Endothelial cell of umbilical vein (primary cell): ENCODE measurements at regions not wholly inside any gene's neighbourhood (a gene's known extent, or its start where the extent isn't known, plus 50 kb on each side); places are given as distances from the start of the nearest gene placed in this dataset.

ENCODE experiments used
- BruUV-seq: library from RNA; stranded (reverse); fragments of 400-500 nt; replicated peaks from 2 replicates; lab custom pipeline; 2021; lab: Mats Ljungman, UMichigan
- CTCF ChIA-PET: fragments of 300-600, 350-600 bp; sonication (Branson Sonifier 250); formaldehyde crosslinking; loops from one replicate; lab custom pipeline; 2021; ENCODE audit warnings: antibody characterized with exemption, inconsistent platforms; lab: Charles Lee
- POLR2A ChIA-PET: fragments of 300-600, 350-600 bp; sonication (Branson Sonifier 250); formaldehyde crosslinking; loops from one replicate; lab custom pipeline; 2021; ENCODE audit warnings: antibody characterized with exemption, inconsistent platforms; lab: Charles Lee
- DNase-seq: peaks from one replicate; pipeline ENCODE4 v3.0.0-alpha.2; 2011; ENCODE audit warnings: low read depth, low spot score
- FAIRE-seq: peaks from 2 replicates; lab custom pipeline; 2011; peaks lifted over from hg19 to GRCh38; lab: Jason Lieb, UNC
- H2AFZ ChIP-seq: 2 replicates; pipeline ENCODE4 v1.6.0; 2012; ENCODE audit warnings: low read depth, low read length, control low read depth, inconsistent platforms
- H3K27ac ChIP-seq: 2 replicates; pipeline ENCODE4 v1.5.1; 2011; ENCODE audit warnings: low read depth, mild to moderate bottlenecking, control low read depth, low read length, moderate library complexity; ENCODE audit not compliant: insufficient read depth
- H3K27me3 ChIP-seq, 2 experiments: 2 replicates each; pipeline versions ENCODE4 v1.6.0 to v1.6.1; 2011; ENCODE audit warnings: low read length in 2 of 2, mixed read lengths in 1 of 2; ENCODE audit not compliant: control insufficient read depth in 2 of 2, insufficient read depth in 2 of 2
- H3K36me3 ChIP-seq, 2 experiments: 2 replicates in 1 of 2; 3 replicates in 1 of 2; pipeline ENCODE4 v1.5.1; 2011; ENCODE audit warnings: low read length in 2 of 2, mild to moderate bottlenecking in 1 of 2, moderate library complexity in 1 of 2; ENCODE audit not compliant: control insufficient read depth in 2 of 2, insufficient read depth in 2 of 2; ENCODE audit errors: extremely low read depth in 1 of 2
- H3K4me1 ChIP-seq: 3 replicates; pipeline ENCODE4 v1.5.1; 2011; ENCODE audit warnings: mild to moderate bottlenecking, low read length; ENCODE audit not compliant: control insufficient read depth, insufficient read depth; ENCODE audit errors: extremely low read depth
- H3K4me2 ChIP-seq: 2 replicates; pipeline ENCODE4 v1.6.1; 2011; ENCODE audit warnings: low read length, control low read depth, mixed read lengths; ENCODE audit not compliant: insufficient read depth
- H3K4me3 ChIP-seq, 3 experiments: fragments of 200-600 bp in 1 of 3; sonication (generic), shearing (Covaris generic) in 1 of 3; replicated peaks in 1 of 3; 2 replicates each; pipeline ENCODE4 v1.5.1; 2011 to 2016; ENCODE audit warnings: control low read depth in 3 of 3, low read length in 3 of 3, mild to moderate bottlenecking in 2 of 3, inconsistent platforms in 1 of 3, low read depth in 1 of 3, moderate library complexity in 1 of 3; ENCODE audit not compliant: insufficient read depth in 1 of 3
- H3K79me2 ChIP-seq: 2 replicates; pipeline ENCODE4 v1.6.0; 2012; ENCODE audit warnings: low read length, inconsistent platforms; ENCODE audit not compliant: control insufficient read depth, insufficient read depth
- H3K9ac ChIP-seq: replicated peaks from 2 replicates; pipeline ENCODE3; 2011; ENCODE audit warnings: low read length, control low read depth; ENCODE audit not compliant: insufficient read depth; ENCODE audit errors: extremely low read depth
- H3K9me1 ChIP-seq: replicated peaks from 3 replicates; pipeline ENCODE4 v1.6.0; 2011; ENCODE audit warnings: mild to moderate bottlenecking, low read length; ENCODE audit not compliant: control insufficient read depth, insufficient read depth; ENCODE audit errors: extremely low read depth
- H3K9me3 ChIP-seq: replicated peaks from 2 replicates; pipeline ENCODE4 v1.5.1; 2012; ENCODE audit warnings: low read length, inconsistent platforms; ENCODE audit not compliant: control insufficient read depth, insufficient read depth
- H4K20me1 ChIP-seq: replicated peaks from 2 replicates; pipeline ENCODE3; 2011; ENCODE audit warnings: mild to moderate bottlenecking, low read length; ENCODE audit not compliant: control insufficient read depth, insufficient read depth; ENCODE audit errors: extremely low read depth
- EZH2 ChIP-seq: IDR thresholded peaks from 2 replicates; pipeline ENCODE4 v1.6.1; 2012; ENCODE audit warnings: borderline replicate concordance, low read depth, mild to moderate bottlenecking, moderate library complexity, low read length, inconsistent platforms; ENCODE audit not compliant: severe bottlenecking
- FOS ChIP-seq: IDR thresholded peaks from 2 replicates; pipeline ENCODE4 v1.6.1; 2011; ENCODE audit warnings: mild to moderate bottlenecking, low read length, moderate library complexity, borderline replicate concordance; ENCODE audit not compliant: insufficient read depth
- JUN ChIP-seq: IDR thresholded peaks from 2 replicates; pipeline ENCODE4 v1.6.1; 2011; ENCODE audit warnings: borderline replicate concordance, low read depth; ENCODE audit not compliant: insufficient read length, insufficient read depth
- MAX ChIP-seq: IDR thresholded peaks from 2 replicates; pipeline ENCODE4 v1.6.1; 2011; ENCODE audit not compliant: insufficient read depth, insufficient read length
- MYC ChIP-seq: IDR thresholded peaks from one replicate; pipeline ENCODE4 v1.6.1; 2011; ENCODE audit warnings: mild to moderate bottlenecking, low read depth, low read length
- POLR2A ChIP-seq: IDR thresholded peaks from 2 replicates; pipeline ENCODE4 v1.6.1; 2012; ENCODE audit warnings: low read depth, mild to moderate bottlenecking, control low read depth, low read length
- POLR2AphosphoS5 ChIP-seq: IDR thresholded peaks from 2 replicates; pipeline ENCODE4 v1.6.1; 2012; ENCODE audit warnings: low read depth, mild to moderate bottlenecking, control low read depth, low read length, moderate library complexity; ENCODE audit not compliant: insufficient read depth
- dilution Hi-C: fragments of 300-500 bp; cut with MboI; formaldehyde crosslinking; loops from one replicate; pipeline ENCODE4 v1.15.0; 2019; ENCODE audit warnings: low sequenced_read_pairs; ENCODE audit not compliant: extremely low pct_ligation_motif_present
- intact Hi-C: fragments of 100-400 bp; cut with micrococcal nuclease; formaldehyde crosslinking; loops from one replicate; pipeline ENCODE4 v1.10.0; 2022
- TF ChIP-seq, protein P1 (sequence below), 2 donors: IDR thresholded peaks; 1 replicate in 1 of 2; 2 replicates in 1 of 2; pipeline ENCODE4 v1.5.1; 2011; ENCODE audit warnings: low read length in 2 of 2, mild to moderate bottlenecking in 2 of 2, moderate library complexity in 2 of 2, control low read depth in 1 of 2, inconsistent platforms in 1 of 2, low read depth in 1 of 2; ENCODE audit not compliant: insufficient read depth in 1 of 2; ENCODE audit errors: extremely low read depth in 1 of 2

DNA sequence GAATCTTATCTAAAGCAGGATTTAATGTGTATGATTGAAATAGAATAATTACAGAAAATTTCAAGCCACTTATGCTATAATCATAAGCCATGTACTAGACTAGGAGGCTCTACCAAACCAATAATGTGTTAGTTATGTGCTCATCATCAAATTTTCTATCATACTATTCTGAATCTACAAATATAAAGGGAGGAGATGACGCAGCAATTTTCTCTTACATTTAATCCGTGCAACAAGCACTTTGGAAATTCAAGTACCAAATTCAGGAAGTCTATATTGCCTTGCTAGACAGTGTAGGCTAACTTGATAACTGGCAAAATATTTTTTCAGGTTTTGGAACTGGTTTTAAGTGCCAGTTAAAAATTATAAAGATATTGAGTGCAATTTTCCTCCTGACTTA lies 283.5 kb downstream of the C4orf33 start:
- FAIRE-seq (no peak), DNase-seq (no peak)
- Histone ChIP-seq H3K4me2 (no peak overlapping the region), H3K27me3 (no peaks in the 10 kb centered on the region), H3K79me2 (no peaks in the 10 kb centered on the region), H2AFZ (no peak overlapping the region), H4K20me1 (no peaks in the 10 kb centered on the region), H3K4me3 (no peak overlapping the region), H3K27ac (no peak overlapping the region), H3K9ac (no peak overlapping the region), H3K9me1 (no peaks in the 10 kb centered on the region), H3K36me3 (no peaks in the 10 kb centered on the region), H3K9me3 (no peaks in the 10 kb centered on the region), H3K4me1 (peaks cover 13% of the 10 kb centered on the region)
- CTCF ChIA-PET: no interaction called here
- intact Hi-C loops (no loop called here), dilution Hi-C loops (no loop called here)
- TF ChIP-seq POLR2A (no peak), MAX (no peak), JUN (no peak), EZH2 (no peak), FOS (no peak), MYC (no peak), POLR2AphosphoS5 (no peak)
- TF ChIP-seq, protein P1, sequence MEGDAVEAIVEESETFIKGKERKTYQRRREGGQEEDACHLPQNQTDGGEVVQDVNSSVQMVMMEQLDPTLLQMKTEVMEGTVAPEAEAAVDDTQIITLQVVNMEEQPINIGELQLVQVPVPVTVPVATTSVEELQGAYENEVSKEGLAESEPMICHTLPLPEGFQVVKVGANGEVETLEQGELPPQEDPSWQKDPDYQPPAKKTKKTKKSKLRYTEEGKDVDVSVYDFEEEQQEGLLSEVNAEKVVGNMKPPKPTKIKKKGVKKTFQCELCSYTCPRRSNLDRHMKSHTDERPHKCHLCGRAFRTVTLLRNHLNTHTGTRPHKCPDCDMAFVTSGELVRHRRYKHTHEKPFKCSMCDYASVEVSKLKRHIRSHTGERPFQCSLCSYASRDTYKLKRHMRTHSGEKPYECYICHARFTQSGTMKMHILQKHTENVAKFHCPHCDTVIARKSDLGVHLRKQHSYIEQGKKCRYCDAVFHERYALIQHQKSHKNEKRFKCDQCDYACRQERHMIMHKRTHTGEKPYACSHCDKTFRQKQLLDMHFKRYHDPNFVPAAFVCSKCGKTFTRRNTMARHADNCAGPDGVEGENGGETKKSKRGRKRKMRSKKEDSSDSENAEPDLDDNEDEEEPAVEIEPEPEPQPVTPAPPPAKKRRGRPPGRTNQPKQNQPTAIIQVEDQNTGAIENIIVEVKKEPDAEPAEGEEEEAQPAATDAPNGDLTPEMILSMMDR (IDR thresholded peaks at IDR 0.05; ENCODE audit: extremely low read depth in 1 of 2, insufficient read depth in 1 of 2, low read depth in 1 of 2, low read length in 2 of 2): no peak
- POLR2A ChIA-PET: no interaction called here
- no TSS peak for BruUV-seq
